ENCODE measurements at regions not wholly inside any gene's neighbourhood (a gene's known extent, or its start where the extent isn't known, plus 50 kb on each side); places are given as distances from the start of the nearest gene placed in this dataset.

DNA sequence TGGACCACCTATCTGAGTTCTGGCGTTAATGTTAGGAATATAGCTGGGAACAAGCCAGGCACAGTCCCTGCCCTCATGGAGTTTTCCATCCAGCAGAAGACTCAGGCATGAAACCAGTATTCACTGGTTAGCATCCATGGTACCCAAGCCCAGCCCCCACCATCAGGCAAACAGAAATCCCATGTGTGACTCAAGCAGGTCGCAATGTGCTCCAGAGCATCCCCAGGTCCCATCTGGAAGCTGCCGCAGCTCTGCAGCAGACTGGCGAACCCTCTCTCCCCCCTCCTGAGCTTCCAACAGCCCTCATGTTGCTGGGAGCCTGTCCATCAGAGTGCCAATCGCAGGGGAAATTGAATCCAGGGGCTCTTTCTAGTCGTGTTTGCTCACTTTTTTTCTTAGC lies 174.2 kb downstream of the RRAGC start:
- H4K20me1 ChIP-seq (ENCODE audit: low read depth): no peaks in the 10 kb centered on the region
- no peaks in the 10 kb centered on the region for H3K27me3 ChIP-seq
- no peaks in the 10 kb centered on the region for H3F3A ChIP-seq (ENCODE audit: low read depth)
- no peak for DNase-seq (ENCODE audit: low spot score)
- TF ChIP-seq EZH2 (IDR thresholded peaks at IDR 0.05) (no peak), EZH2phosphoT487 (IDR thresholded peaks at IDR 0.05) (no peak)
- TF ChIP-seq, protein P1, sequence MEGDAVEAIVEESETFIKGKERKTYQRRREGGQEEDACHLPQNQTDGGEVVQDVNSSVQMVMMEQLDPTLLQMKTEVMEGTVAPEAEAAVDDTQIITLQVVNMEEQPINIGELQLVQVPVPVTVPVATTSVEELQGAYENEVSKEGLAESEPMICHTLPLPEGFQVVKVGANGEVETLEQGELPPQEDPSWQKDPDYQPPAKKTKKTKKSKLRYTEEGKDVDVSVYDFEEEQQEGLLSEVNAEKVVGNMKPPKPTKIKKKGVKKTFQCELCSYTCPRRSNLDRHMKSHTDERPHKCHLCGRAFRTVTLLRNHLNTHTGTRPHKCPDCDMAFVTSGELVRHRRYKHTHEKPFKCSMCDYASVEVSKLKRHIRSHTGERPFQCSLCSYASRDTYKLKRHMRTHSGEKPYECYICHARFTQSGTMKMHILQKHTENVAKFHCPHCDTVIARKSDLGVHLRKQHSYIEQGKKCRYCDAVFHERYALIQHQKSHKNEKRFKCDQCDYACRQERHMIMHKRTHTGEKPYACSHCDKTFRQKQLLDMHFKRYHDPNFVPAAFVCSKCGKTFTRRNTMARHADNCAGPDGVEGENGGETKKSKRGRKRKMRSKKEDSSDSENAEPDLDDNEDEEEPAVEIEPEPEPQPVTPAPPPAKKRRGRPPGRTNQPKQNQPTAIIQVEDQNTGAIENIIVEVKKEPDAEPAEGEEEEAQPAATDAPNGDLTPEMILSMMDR (IDR thresholded peaks at IDR 0.05): no peak
- no peaks in the 10 kb centered on the region for H3K36me3 ChIP-seq
- H3K4me3 ChIP-seq: no peak overlapping the region
- no peaks in the 10 kb centered on the region for H3K9me3 ChIP-seq (ENCODE audit: low read depth)
- H3K4me2 ChIP-seq: no peak overlapping the region
- H3K4me1 ChIP-seq: no peaks in the 10 kb centered on the region
- H2AFZ ChIP-seq (replicated peaks): no peak overlapping the region
- Mint-ChIP-seq H3K27me3 (ENCODE audit: insufficient read depth, low read depth) (no peaks in the 10 kb centered on the region), H3K9me3 (no peaks in the 10 kb centered on the region), H3K27ac (no peak overlapping the region), H3K4me3 (no peak overlapping the region), H3K4me1 (peaks cover 9% of the 10 kb centered on the region), H3K36me3 (no peaks in the 10 kb centered on the region)
- H3K79me2 ChIP-seq (ENCODE audit: low read depth): no peaks in the 10 kb centered on the region
- H3K9ac ChIP-seq: no peak overlapping the region
- no peak overlapping the region for H3K27ac ChIP-seq

GRCh38 chr1:38680801-38681510 lies 178.6 kb downstream of the RRAGC start:
- Histone ChIP-seq H2AFZ (replicated peaks) (no peak overlapping the region), H3K79me2 (ENCODE audit: low read depth) (no peaks in the 10 kb centered on the region), H3F3A (ENCODE audit: low read depth) (no peaks in the 10 kb centered on the region), H3K4me3 (no peak overlapping the region), H4K20me1 (ENCODE audit: low read depth) (no peaks in the 10 kb centered on the region), H3K36me3 (no peaks in the 10 kb centered on the region), H3K9me3 (ENCODE audit: low read depth) (no peaks in the 10 kb centered on the region), H3K4me2 (no peak overlapping the region), H3K27ac (no peak overlapping the region), H3K9ac (no peak overlapping the region), H3K4me1 (no peaks in the 10 kb centered on the region), H3K27me3 (no peaks in the 10 kb centered on the region)
- no peaks in the 10 kb centered on the region for H3K27me3 Mint-ChIP-seq (ENCODE audit: insufficient read depth, low read depth)
- H3K27ac Mint-ChIP-seq: no peak overlapping the region
- no peak for TF ChIP-seq EZH2phosphoT487 (IDR thresholded peaks at IDR 0.05)
- TF ChIP-seq EZH2 (IDR thresholded peaks at IDR 0.05): no peak
- no peaks in the 10 kb centered on the region for H3K9me3 Mint-ChIP-seq
- peak; percentile 57 for DNase-seq (ENCODE audit: low spot score)
- H3K4me1 Mint-ChIP-seq: no peaks in the 10 kb centered on the region
- H3K4me3 Mint-ChIP-seq: no peak overlapping the region
- no peaks in the 10 kb centered on the region for H3K36me3 Mint-ChIP-seq

DNA sequence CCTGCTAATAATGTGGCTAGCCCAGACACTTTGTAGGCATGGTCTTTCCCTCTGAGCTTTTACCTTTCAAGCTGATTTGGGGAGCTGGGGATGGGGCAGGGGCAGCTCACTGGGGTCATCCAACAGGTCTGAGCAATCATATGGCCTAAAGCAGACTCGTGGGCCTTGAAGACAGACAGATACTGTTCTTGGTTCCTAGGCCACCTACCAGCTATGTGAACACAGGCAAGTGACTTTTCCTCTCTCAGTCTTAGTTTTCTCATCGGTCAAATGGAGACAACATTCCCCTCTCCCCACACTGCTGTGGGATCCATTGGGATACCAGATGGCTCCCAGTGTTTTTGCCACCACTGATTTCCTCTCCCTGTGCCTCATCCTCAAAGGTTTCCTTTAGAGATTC lies 181.8 kb downstream of the RRAGC start:
- no peaks in the 10 kb centered on the region for H3K36me3 ChIP-seq
- no peaks in the 10 kb centered on the region for H3K9me3 Mint-ChIP-seq
- no peak overlapping the region for H3K4me3 ChIP-seq
- H3K79me2 ChIP-seq (ENCODE audit: low read depth): no peaks in the 10 kb centered on the region
- no peak overlapping the region for H3K4me3 Mint-ChIP-seq
- no peak for DNase-seq (ENCODE audit: low spot score)
- no peaks in the 10 kb centered on the region for H3K27me3 Mint-ChIP-seq (ENCODE audit: insufficient read depth, low read depth)
- H3K36me3 Mint-ChIP-seq: no peaks in the 10 kb centered on the region
- no peak overlapping the region for H3K27ac Mint-ChIP-seq
- no peak overlapping the region for H3K4me2 ChIP-seq
- no peak overlapping the region for H3K9ac ChIP-seq
- no peak overlapping the region for H2AFZ ChIP-seq (replicated peaks)
- TF ChIP-seq, protein P1 (IDR thresholded peaks at IDR 0.05): no peak
- TF ChIP-seq EZH2 (IDR thresholded peaks at IDR 0.05) (no peak), EZH2phosphoT487 (IDR thresholded peaks at IDR 0.05) (no peak)
- no peaks in the 10 kb centered on the region for H4K20me1 ChIP-seq (ENCODE audit: low read depth)
- no peaks in the 10 kb centered on the region for H3K9me3 ChIP-seq (ENCODE audit: low read depth)
- H3K4me1 Mint-ChIP-seq: no peaks in the 10 kb centered on the region
- H3K27me3 ChIP-seq: no peaks in the 10 kb centered on the region
- H3K4me1 ChIP-seq: no peaks in the 10 kb centered on the region
- no peaks in the 10 kb centered on the region for H3F3A ChIP-seq (ENCODE audit: low read depth)
- no peak overlapping the region for H3K27ac ChIP-seq

DNA sequence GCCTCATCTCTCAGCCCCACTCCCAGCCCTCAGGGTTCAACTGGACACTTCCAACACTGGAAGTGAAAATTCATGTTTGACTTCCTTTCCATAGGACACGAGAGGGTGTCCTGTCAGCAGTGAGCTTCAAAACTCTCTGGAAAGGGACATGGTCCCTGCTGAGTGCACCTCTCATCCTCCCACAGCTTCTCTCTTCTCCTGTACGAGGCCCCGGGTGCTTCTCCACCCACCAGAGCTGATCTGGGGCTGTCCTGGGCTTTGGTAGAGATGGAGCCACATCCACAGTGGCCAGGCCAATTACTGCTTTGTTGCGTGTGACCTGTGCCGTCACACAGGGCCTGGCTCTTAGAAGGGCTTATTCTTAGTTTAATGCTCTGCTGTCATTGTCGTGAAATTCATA lies 182.3 kb downstream of the RRAGC start:
- Histone ChIP-seq H3K4me3 (no peak overlapping the region), H3K79me2 (ENCODE audit: low read depth) (no peaks in the 10 kb centered on the region), H3K9me3 (ENCODE audit: low read depth) (no peaks in the 10 kb centered on the region), H3K4me2 (no peak overlapping the region), H3K9ac (no peak overlapping the region), H3F3A (ENCODE audit: low read depth) (no peaks in the 10 kb centered on the region), H3K4me1 (no peaks in the 10 kb centered on the region), H3K27ac (no peak overlapping the region), H2AFZ (replicated peaks) (no peak overlapping the region), H3K27me3 (no peaks in the 10 kb centered on the region), H4K20me1 (ENCODE audit: low read depth) (no peaks in the 10 kb centered on the region), H3K36me3 (no peaks in the 10 kb centered on the region)
- no peaks in the 10 kb centered on the region for H3K27me3 Mint-ChIP-seq (ENCODE audit: insufficient read depth, low read depth)
- no peak overlapping the region for H3K27ac Mint-ChIP-seq
- no peak for DNase-seq (ENCODE audit: low spot score)
- H3K36me3 Mint-ChIP-seq: no peaks in the 10 kb centered on the region
- no peaks in the 10 kb centered on the region for H3K4me1 Mint-ChIP-seq
- TF ChIP-seq EZH2 (IDR thresholded peaks at IDR 0.05): no peak
- TF ChIP-seq, protein P1 (IDR thresholded peaks at IDR 0.05): no peak
- TF ChIP-seq EZH2phosphoT487 (IDR thresholded peaks at IDR 0.05): no peak
- H3K4me3 Mint-ChIP-seq: no peak overlapping the region
- H3K9me3 Mint-ChIP-seq: no peaks in the 10 kb centered on the region
